Limb (tissue), 2 donors: ENCODE measurements at regions not wholly inside any gene's neighbourhood (a gene's known extent, or its start where the extent isn't known, plus 50 kb on each side); places are given as distances from the start of the nearest gene placed in this dataset.
A peak's percentile ranks its signal among the peaks of the same experiment; 100 is the strongest.

Experiments used
- DNase-seq, 2 donors: peaks; one replicate each; pipeline ENCODE4 v3.0.0-alpha.2; 2016; ENCODE audit errors: extremely low spot score in 2 of 2

DNA sequence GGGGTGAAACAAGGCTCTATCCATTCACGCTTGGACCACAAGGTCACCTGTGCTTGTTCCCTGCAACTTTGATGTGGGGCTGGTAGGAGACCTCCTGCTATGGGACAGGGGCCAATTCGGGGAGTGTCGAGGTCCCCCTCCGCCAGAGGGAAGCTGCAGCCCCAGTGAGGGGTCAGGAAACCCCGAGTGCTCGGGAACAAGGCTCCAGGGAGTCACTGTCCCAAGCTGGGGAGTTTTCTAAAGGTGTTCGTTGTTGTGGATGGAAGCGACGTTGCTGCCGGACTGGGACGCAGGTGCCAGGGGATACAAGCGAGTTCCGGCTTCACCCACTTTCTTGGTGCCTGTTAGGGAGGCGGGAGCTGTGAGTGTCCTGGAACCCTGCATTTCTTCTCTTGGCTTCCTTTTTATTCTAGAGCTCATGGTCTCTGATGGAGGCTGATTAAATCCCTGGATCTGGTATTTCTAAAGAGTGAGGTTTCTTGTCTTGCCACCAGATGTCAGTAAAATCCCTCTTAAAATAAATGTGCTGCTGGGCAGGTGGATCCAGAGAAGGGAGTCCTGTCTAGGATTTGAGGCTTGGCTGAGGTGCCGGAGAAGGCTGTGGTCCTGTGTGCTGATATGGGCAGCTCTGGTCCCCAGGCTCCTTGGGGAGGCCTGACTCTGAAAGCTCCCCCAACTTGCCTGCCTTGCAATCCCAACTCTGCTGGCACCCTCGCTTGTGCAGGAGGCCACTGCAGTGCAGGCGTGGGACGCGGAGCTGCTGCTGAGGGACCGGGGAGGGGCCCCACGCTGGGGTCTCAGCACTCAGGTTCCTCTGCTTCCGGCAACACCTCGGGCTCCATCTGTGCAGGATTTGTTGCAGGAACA, 153.9 kb downstream of the TEX29 start:
- peak; percentile 45 to 71 for DNase-seq

DNA sequence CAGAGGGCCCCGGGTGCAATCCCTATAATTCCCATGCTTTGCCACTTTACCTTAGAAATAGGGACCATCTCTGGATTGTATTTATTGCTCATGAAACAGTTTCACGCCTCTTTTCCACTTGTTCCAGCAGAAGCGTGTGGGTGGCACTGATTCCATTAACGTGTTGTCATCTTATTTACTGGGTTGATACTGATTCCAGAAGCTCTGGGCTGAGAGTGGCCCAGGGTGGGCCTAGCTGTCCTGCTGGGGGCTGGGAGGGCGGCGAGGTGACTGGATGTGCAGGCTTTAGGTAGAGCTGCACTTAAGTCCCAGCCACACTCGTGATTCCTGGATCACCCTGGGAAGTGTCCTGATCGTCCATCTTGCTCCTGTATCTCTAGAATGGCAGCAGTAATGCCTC, 155.0 kb downstream of the TEX29 start:
- DNase-seq: peak in 1 of 2 donors; percentile 19

DNA sequence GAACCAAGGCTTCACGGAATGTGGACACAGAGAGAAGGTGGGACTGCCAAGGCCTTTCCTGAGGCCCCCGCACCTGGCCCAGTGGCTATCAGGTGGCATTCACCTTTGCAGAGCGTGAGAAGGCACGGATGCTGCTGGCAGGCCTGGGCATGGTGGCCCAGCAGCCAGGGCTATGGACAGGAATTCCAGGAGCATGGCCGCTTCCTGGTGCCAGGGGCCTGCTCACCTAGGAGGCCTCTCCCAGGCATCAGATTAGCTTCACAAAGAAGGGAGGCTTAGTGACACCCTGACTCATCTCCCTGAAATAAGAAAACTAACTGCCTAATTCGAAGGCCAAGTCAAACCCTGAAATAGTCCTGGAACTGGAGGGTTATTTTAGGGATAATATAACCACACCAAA, 155.8 kb downstream of the TEX29 start:
- no peak for DNase-seq

- DNase-seq: no peak
Measured at GRCh38 chr13:111479412-111479811, 159.0 kb downstream of the TEX29 start.

- DNase-seq: no peak
Measured at GRCh38 chr13:111480503-111480902, 160.1 kb downstream of the TEX29 start.

DNA sequence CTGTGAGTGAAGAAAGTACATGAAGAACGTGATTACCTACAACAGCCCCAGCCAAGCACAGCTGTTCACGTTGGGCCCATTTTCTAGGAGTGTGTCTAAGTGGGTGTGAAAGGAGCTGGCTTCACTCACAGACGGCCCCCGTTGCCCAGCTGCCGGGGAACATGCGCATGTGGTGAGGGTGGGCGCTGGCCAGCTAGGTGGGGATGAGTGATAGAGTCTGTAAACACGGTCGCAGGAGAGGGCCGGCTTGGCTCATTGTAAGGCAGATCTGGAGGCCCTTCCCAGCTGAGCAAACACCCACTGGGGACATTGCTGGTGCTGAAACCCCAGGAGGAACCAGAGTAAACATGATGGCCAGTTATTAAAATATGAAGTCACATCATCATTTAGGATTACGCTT, 160.5 kb downstream of the TEX29 start:
- peak in 1 of 2 donors; percentile 29 for DNase-seq

GRCh38 chr13:111482126-111482525, 161.7 kb downstream of the TEX29 start:
- peak in 1 of 2 donors; percentile 2 for DNase-seq

DNA sequence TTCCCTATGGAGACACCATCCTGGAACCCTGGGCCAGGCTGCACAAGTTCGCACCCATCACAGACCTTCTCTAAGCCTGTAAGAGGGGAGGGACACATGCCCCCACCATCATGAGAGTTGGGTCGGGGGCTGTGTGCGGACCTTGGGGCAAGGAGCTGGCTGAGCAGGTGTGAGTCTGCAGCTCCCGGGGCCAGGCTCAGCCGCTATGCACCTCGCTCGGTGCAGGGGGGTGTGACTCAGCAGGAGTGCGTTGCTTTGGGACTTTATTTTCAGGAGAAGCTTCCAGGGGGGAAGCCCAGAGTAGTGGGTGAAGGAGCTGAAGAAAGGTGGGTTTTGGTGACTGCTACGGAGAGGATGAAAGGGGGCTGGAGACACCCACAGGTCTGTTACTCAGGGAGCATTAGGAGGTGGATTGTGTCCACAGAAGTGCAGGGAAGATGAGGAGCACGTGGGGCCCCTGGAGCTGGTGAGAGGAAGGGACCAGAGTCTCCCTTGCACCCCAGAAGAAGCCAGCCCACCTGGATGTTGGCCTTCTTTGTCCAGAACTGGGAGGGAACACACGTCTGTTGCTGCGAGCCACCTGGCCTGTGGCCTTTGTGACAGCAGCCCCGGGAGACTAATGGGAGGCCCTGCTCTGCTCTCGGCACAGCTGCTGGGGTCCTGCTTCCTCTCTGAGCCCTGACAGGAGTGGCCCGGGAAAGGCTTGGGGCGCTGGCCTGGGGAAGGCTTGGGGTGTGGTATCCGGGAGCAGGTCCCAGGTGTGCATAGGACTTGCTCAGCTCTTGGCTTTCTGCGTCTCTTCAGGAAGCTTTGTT, 162.6 kb downstream of the TEX29 start:
- DNase-seq: peak in 1 of 2 donors; percentile 20

DNA sequence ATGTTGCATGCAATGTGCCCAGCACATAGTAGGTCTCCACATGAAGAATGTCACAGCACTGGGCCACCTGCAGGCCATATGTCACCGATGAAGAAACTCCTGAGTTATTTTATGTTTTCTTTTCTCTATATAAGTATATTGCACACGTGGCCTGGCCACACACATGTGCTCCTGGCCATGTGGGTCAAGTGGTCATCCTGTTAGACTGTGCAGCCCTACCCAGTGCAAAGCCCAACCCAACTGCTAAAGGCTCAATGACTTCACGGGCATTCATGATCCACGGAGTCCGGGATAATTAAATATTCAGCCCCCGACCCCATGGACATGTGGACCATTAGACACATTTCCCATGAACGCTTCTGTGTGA, 163.2 kb downstream of the TEX29 start:
- DNase-seq: peak in 1 of 2 donors; percentile 8

DNA sequence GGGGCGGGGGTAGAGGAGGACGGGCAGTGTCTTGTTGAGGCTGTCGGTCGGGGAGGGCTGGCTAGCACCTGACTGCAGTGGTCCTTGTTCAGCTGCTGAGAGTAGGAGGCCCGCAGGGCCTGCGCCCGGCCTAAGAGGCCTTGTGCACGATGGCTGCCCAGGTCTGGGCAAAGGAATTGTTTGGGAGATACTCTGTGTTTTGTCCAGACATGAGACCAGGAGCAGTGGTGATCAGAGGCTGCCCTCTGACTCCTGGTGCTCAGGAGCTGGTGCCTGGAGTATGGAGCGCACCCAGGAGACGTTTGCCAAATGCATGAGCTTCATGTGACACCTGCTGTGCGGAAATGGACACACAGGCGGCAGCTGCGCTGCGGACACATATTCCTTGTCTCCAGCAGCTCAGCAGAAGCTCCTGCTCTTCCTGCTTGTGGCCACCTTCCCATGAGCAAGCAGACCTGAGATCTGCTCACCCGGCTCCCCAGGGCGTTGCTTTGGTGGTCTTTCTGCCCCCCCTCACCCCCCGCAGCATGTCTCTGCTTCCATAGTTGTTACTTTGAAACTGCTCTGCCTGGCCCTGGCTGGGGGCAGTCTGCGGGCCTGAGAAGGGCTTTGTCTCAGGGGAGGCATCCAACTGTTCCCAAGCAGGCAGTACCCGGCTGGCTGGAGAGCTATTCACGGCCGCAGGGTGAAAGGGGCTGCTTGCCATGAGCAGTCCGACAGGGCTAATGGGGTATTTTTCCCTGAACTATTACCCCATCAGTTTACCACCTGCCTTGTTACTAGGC, 163.9 kb downstream of the TEX29 start:
- DNase-seq: peak in 1 of 2 donors; percentile 22

GRCh38 chr13:111484959-111485358, 164.5 kb downstream of the TEX29 start:
- DNase-seq: no peak

- peak in 1 of 2 donors; percentile 7 for DNase-seq
Measured at GRCh38 chr13:111485491-111486250, 165.2 kb downstream of the TEX29 start.

DNA sequence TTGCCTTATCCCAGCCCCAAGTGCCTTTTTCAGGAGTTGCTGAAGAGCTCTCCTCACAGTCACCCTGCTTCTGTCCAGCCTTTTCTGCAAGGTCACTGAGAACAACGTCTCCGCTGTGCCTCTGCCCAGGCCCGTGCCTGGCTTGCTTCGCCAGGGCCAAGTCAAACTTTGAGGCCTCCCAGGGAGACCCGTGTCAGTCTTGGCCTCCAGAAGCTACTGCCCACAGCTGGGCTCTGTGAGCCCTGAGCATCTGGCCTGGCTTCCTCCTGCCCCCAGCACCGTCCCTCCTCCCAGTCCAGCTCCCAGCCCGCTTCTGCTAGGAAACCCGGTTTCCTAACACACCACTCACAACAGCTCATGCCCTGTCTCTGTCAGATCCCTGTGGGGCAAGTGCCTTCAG, 165.9 kb downstream of the TEX29 start:
- peak in 1 of 2 donors; percentile 8 for DNase-seq

DNA sequence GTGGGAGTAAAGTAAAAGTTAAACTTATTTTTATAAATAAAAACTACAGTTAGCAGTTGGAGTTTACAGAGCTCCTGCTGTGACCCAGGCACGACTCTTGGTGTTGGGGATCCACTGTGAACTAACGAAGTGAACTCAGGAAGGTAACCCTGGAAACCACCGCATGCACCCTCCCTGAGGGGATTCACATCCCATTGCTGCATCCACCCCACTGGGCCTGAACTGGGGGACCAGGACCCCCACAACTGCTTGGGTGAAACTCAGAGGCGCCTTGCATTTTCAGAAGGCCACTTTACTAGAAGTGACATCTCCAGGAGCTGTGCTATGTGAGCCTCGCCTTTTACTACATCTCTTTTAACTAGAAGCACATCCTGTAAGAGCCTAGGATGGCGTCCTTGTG, 166.4 kb downstream of the TEX29 start:
- DNase-seq: peak in 1 of 2 donors; percentile 6

GRCh38 chr13:111488486-111489132, 168.2 kb downstream of the TEX29 start:
- DNase-seq: no peak

DNA sequence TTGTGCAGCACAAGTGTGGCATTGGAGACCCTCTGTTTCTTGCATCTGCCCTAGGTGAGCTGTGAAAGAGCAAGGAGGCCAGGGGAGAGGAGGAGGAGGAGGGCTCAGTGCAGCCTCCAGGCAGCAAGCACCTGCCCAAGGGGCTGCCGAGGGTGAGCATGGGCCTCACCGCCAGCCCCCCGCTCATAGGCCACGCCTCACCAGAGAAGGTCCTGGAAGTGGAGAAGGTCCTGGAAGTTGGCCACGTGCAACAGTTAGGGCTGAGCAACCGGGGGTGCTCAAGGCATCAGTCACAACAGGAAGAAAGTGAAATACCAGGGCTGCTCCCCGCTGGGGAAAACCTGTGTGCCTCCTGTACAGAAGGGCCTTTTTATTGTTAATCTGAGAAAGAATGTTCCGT, 168.9 kb downstream of the TEX29 start:
- peak in 1 of 2 donors; percentile 10 for DNase-seq

GRCh38 chr13:111490611-111491010, 170.2 kb downstream of the TEX29 start:
- DNase-seq: no peak

- DNase-seq: peak in 1 of 2 donors; percentile 21
Measured at GRCh38 chr13:111491021-111491420, 170.6 kb downstream of the TEX29 start.

DNA sequence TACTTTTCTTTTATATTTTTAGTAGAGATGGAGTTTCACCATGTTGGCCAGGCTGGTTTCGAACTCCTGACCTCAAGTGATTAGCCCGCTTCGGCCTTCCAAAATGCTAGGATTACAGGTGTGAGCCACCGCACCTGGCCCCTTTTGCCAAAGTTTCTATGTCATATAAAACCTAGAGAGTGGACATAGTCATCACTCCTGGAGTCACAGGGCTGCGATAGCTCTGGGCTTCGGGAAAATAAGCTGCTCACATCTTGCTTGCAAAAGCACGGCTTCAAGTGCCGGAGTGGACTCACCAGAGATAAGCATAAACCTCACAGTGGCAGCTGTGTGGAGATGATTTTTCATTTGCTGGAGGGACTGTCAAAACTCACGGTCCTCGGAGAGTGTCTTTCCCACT, 171.2 kb downstream of the TEX29 start:
- DNase-seq: no peak

DNA sequence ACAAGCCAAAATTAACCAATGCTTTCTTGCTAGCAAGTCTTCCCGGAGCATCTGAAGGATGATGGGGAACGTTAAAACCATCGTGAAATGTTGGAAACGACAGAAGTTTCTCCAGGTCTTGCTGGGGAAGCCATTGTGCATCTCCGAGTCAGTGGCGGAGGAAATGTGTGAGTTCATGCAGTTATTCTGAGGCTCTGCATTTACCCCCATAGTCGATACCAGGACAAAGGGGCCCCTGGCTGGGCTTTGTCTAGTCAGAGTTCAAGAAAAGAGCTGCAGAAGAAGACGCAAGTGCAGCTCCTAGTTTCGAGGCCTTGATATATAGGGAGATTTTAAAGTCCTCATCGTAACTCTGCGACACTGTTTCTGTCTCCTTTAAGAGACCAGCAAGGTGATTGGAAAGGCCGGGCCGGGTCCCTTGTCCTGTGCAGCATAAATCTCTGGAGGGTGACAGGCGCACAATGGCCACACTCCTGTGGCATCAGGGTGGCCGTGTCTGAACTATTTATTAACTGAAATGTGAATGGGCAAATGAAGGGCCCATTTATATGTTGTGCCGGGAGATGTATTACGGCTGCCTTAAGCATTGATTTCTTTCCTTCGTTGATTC, 172.0 kb downstream of the TEX29 start:
- no peak for DNase-seq
